Esophagus (tissue), 2 donors: ENCODE measurements at regions not wholly inside any gene's neighbourhood (a gene's known extent, or its start where the extent isn't known, plus 50 kb on each side); places are given as distances from the start of the nearest gene placed in this dataset.

Experiments used
- H3K27ac ChIP-seq, 2 donors: one replicate each; pipeline ENCODE4 v1.5.1; 2013; ENCODE audit warnings: low read depth in 2 of 2, mild to moderate bottlenecking in 2 of 2, inconsistent platforms in 1 of 2, low read length in 1 of 2, moderate library complexity in 1 of 2
- H3K27me3 ChIP-seq, 2 donors: one replicate each; pipeline ENCODE4 v1.6.1; 2013; ENCODE audit warnings: low read length in 2 of 2, control low read depth in 1 of 2, mild to moderate bottlenecking in 1 of 2; ENCODE audit not compliant: insufficient read depth in 2 of 2, control insufficient read depth in 1 of 2
- H3K36me3 ChIP-seq, 2 donors: one replicate each; pipeline ENCODE4 v1.6.1; 2013; ENCODE audit warnings: low read length in 1 of 2; ENCODE audit not compliant: control insufficient read depth in 2 of 2, insufficient read depth in 2 of 2
- H3K4me1 ChIP-seq, 2 donors: one replicate each; pipeline ENCODE4 v1.6.1; 2013; ENCODE audit warnings: low read length in 1 of 2; ENCODE audit not compliant: control insufficient read depth in 2 of 2, insufficient read depth in 2 of 2
- H3K4me3 ChIP-seq, 2 donors: one replicate each; pipeline ENCODE4 v1.5.1; 2013; ENCODE audit warnings: low read length in 2 of 2, mild to moderate bottlenecking in 2 of 2, low read depth in 1 of 2, moderate library complexity in 1 of 2
- H3K9me3 ChIP-seq, 2 donors: one replicate each; pipeline ENCODE4 v1.6.1; 2013; ENCODE audit warnings: mild to moderate bottlenecking in 2 of 2, low read depth in 1 of 2, low read length in 1 of 2, moderate library complexity in 1 of 2; ENCODE audit not compliant: control insufficient read depth in 2 of 2, insufficient read depth in 1 of 2
- WGBS, 2 donors: extraction: QIAGEN DNeasy Blood & Tissue Kit; methylation state at CpG; one replicate each; pipeline ENCODE4 v1.1.7; 2013; 5-methylcytosine and 5-hydroxymethylcytosine counted together
- donor health status: healthy with polysubstance abuse.
- donor health status: Bipolar disorder and iron deficiency.

DNA sequence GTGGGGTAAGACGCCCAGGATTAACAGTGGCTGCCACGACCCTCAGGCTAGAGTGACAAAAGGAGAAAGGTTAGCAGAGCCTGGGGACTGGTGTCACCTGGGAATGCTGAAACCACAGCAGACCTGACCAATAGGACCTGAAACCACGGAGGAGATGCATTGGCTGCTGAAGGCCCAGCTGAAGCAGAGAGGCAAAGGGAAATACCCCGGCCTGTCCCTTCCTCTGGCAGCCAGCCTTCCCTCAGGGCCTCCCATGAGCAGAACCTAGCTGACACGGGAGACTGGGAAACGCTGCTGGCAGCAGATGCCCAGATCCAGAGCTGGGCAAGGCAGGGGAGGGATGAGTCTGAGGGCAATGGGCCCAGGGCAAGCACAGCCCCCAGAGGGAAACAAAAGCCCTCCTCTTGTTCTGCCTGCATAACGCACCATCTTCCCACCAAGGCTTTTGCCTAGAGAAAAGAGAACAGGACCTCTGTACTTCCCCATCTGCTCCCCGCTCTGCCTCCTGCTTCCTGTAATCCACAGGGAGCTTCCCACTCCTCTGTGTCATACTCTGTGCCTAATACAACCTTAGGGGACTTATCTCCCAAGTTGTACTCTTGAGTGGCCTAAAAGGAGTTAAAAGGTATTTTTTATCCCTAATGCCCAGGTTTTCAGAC lies 216.2 kb downstream of the ABHD5 start:
- H3K4me1 ChIP-seq: no peaks in the 10 kb centered on the region
- H3K27me3 ChIP-seq: no peaks in the 10 kb centered on the region
- 61 to 66% methylated on average over 8 of the region's 8 CpGs for WGBS, 2 donors
- H3K4me3 ChIP-seq: no peak overlapping the region
- no peaks in the 10 kb centered on the region for H3K36me3 ChIP-seq
- no peaks in the 10 kb centered on the region for H3K9me3 ChIP-seq
- H3K27ac ChIP-seq: no peak overlapping the region

DNA sequence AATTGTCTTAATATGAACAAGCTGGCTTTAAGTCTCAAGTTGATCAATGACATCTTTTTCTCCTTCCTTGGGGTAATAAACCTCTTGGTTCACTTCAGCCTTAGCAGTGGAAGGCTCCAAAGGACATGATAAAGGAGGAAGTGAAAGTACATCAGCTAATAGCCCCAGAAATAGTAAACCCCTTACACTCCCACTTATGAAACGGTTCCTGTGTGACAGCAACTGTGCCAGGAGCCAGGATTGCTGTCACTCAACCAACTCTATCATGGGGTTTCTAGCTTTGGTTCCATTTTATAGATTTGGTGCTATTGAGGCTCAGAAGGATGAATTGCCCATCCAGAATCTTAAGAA lies 216.7 kb downstream of the ABHD5 start:
- WGBS, 2 donors: 42 to 55% methylated on average over 1 of the region's 1 CpG
- H3K4me1 ChIP-seq: no peaks in the 10 kb centered on the region
- H3K36me3 ChIP-seq: no peaks in the 10 kb centered on the region
- H3K4me3 ChIP-seq: no peak overlapping the region
- no peak overlapping the region for H3K27ac ChIP-seq
- H3K27me3 ChIP-seq: no peaks in the 10 kb centered on the region
- H3K9me3 ChIP-seq: no peaks in the 10 kb centered on the region

GRCh38 chr3:43908456-43908855 lies 217.7 kb downstream of the ABHD5 start:
- no peaks in the 10 kb centered on the region for H3K27me3 ChIP-seq
- no peak overlapping the region for H3K27ac ChIP-seq
- H3K4me3 ChIP-seq: no peak overlapping the region
- no peaks in the 10 kb centered on the region for H3K4me1 ChIP-seq
- H3K9me3 ChIP-seq: no peaks in the 10 kb centered on the region
- 83 to 87% methylated on average over 5 of the region's 5 CpGs for WGBS, 2 donors
- no peaks in the 10 kb centered on the region for H3K36me3 ChIP-seq

DNA sequence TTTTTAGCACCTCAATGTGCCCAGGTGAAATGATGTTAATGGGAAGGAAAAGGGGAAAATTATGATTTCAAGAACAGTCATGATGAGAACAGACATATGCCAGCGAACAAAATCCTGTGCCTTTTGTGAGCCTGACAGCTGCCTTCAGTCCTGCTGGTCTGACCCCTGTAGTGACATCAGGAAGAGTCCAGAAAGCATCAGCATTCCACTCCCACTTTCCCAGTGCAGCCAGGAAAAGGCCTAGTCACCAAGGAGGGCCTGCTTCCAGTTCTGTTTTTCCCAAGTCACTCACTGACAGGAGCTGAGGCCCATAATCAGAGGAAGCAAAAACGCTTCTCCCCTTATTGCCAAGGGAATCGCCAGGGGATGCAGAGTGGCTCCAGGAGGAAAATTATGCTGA lies 218.4 kb downstream of the ABHD5 start:
- H3K9me3 ChIP-seq: no peaks in the 10 kb centered on the region
- no peaks in the 10 kb centered on the region for H3K4me1 ChIP-seq
- no peak overlapping the region for H3K4me3 ChIP-seq
- WGBS, 2 donors: 80 to 87% methylated on average over 3 of the region's 3 CpGs
- H3K27ac ChIP-seq: no peak overlapping the region
- H3K36me3 ChIP-seq: no peaks in the 10 kb centered on the region
- no peaks in the 10 kb centered on the region for H3K27me3 ChIP-seq

DNA sequence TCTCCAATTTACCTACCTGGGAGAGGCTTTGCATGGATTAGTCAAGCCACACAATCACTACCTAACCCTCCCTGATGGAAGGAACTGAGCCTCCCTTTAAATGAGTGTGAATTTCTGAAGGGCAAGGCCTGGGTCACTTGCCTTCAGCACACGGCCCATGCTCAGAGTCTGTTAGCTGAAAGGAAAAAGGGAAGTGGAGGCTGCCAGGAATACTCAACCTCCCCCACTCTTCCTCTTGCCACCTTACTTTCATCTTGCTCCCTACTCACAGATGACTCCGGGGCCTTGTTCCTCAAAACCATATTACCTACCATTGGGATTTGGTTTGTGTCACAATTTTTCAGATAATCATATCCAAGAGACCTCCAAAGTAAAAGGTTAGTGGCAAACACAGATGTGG lies 220.0 kb downstream of the ABHD5 start:
- no peak overlapping the region for H3K27ac ChIP-seq
- no peaks in the 10 kb centered on the region for H3K36me3 ChIP-seq
- H3K9me3 ChIP-seq: no peaks in the 10 kb centered on the region
- WGBS, 2 donors: 62 to 69% methylated on average over 2 of the region's 2 CpGs
- H3K27me3 ChIP-seq: no peaks in the 10 kb centered on the region
- no peaks in the 10 kb centered on the region for H3K4me1 ChIP-seq
- no peak overlapping the region for H3K4me3 ChIP-seq

DNA sequence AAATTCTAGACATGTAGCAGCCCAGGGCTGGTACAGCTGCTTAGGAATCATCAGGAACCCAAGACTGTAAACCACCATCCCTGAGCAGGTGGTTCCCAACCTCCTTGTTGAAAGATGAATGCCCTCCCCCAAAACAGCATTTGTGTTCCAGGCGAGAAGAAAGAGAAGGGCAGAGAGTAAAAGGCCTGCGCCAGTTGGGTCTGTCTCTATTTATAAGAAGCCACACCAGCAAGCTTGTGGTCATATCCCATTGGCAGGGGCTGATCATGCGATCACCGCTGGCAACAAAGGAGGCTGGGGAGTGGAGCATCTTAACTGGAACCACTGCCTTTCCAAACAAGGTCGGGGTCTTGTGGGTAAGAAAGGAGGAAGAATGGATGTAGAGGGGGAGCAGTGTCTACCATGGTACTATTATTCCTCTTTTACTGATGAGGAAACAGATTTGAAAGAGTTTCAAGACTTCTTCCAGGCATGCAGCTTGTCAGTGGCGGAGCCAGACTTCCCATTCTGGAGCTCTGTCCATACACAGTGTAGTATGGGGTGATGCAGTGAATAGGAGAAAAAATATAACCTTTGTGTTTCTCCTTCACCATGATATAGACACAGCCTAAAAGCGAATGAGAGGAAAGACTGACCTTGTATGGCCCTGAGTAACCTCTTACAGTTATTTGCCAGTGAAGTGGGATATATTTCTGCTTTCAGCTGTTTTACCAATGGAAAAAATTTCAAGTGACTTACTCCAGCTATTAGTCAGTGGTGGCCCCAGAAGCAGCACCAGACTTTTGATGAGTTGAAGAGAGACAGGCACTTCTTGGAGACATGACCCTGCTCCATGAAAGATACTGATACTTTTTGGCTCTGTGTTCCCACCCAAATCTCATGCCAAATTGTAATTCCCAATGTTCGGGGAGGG lies 222.6 kb downstream of the ABHD5 start:
- Histone ChIP-seq H3K4me3 (no peak overlapping the region), H3K36me3 (no peaks in the 10 kb centered on the region), H3K27ac (no peak overlapping the region), H3K4me1 (no peaks in the 10 kb centered on the region), H3K9me3 (no peaks in the 10 kb centered on the region), H3K27me3 (no peaks in the 10 kb centered on the region)
- 84 to 88% methylated on average over 8 of the region's 8 CpGs for WGBS, 2 donors

DNA sequence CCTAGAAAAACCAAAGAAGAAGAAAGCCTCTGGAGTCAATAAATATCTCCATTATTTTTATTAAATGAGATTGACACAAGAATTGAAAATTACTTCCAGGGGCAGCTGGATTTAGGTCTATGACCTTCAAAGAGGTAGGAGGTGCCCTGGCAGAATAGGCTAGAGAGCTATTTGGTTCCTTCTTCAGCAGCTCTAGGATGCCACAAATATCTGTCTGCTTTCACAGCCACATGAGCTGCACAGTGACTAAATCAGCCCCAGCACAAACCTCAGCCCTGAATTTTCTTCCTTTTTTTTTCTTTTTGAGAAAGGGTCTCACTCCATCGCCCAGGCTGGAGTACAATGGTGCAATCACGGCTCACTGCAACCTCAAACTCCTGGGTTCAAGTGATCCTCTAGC lies 223.5 kb downstream of the ABHD5 start:
- H3K9me3 ChIP-seq: no peaks in the 10 kb centered on the region
- no peaks in the 10 kb centered on the region for H3K36me3 ChIP-seq
- H3K27ac ChIP-seq: no peak overlapping the region
- H3K4me3 ChIP-seq: no peak overlapping the region
- no peaks in the 10 kb centered on the region for H3K27me3 ChIP-seq
- no peaks in the 10 kb centered on the region for H3K4me1 ChIP-seq
- 93 to 94% methylated on average over 2 of the region's 2 CpGs for WGBS, 2 donors

DNA sequence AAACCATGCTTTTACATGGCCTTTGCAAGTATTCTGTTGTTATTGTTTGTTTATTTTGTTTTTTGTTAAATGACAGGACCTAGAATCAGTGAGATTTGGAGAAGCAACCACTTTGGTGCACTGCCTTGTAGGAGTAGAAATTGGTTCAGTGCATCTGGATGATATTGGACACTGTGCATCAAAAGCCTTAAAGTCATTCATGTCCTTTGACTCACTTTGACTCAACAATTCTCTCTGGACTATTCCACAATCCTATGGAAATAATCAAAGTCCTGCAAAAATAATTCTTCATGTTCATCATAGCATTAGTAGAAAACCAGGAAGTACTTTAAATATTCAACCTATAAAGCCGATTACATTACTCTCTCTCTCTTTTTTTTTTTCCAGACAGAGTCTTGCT lies 224.8 kb downstream of the ABHD5 start:
- 89 to 96% methylated on average over 1 of the region's 1 CpG for WGBS, 2 donors
- no peaks in the 10 kb centered on the region for H3K9me3 ChIP-seq
- H3K4me1 ChIP-seq: no peaks in the 10 kb centered on the region
- no peaks in the 10 kb centered on the region for H3K36me3 ChIP-seq
- H3K4me3 ChIP-seq: no peak overlapping the region
- no peak overlapping the region for H3K27ac ChIP-seq
- no peaks in the 10 kb centered on the region for H3K27me3 ChIP-seq

DNA sequence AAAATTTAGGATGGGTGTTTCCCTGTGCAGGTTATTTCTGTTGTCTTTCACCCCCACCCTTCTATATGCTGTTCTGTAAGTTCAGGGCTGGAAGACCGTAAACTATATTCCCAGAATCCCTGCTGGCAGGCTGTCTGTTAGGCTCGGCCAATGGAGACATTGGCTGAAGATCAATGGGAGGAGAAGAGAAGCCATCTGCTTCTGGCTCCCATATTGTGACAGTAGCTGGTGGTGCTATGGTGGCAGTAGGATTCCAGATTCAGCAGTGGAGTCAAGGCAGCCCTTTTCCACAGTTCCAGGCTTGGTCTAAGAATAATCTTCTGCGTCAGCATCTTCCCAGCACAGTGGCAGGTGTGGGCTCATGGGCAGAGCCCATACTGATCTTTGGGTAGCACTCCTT lies 226.6 kb downstream of the ABHD5 start:
- H3K27me3 ChIP-seq: no peaks in the 10 kb centered on the region
- no peak overlapping the region for H3K4me3 ChIP-seq
- no peaks in the 10 kb centered on the region for H3K36me3 ChIP-seq
- no peak overlapping the region for H3K27ac ChIP-seq
- WGBS, 2 donors: 90 to 95% methylated on average over 3 of the region's 3 CpGs
- no peaks in the 10 kb centered on the region for H3K4me1 ChIP-seq
- H3K9me3 ChIP-seq: no peaks in the 10 kb centered on the region

- no peaks in the 10 kb centered on the region for H3K4me1 ChIP-seq
- no peaks in the 10 kb centered on the region for H3K27me3 ChIP-seq
- no peak overlapping the region for H3K4me3 ChIP-seq
- H3K9me3 ChIP-seq: no peaks in the 10 kb centered on the region
- H3K27ac ChIP-seq: no peak overlapping the region
- WGBS, 2 donors: 43 to 61% methylated on average over 7 of the region's 7 CpGs
- H3K36me3 ChIP-seq: no peaks in the 10 kb centered on the region
Observed at GRCh38 chr3:43919029-43919428, 228.3 kb downstream of the ABHD5 start.
